GM12878 (cell line): ENCODE measurements at regions not wholly inside any gene's neighbourhood (a gene's known extent, or its start where the extent isn't known, plus 50 kb on each side); places are given as distances from the start of the nearest gene placed in this dataset.

Experiments used
- ATAC-seq: fragments of 200-7000 bp; cut with Tn5 transposase; 3 replicates; pipeline ENCODE4 v1.9.1; 2020; ENCODE audit warnings: mild to moderate bottlenecking, moderate library complexity
- BruUV-seq: library from RNA; stranded (reverse); fragments of 400-500 nt; replicated peaks from 2 replicates; lab custom pipeline; 2021; lab: Mats Ljungman, UMichigan
- CTCF ChIA-PET: fragments of 300-600 bp; sonication (Branson Sonifier 250); formaldehyde crosslinking; extraction: SDS; loops from one replicate; lab custom pipeline; 2021; ENCODE audit warnings: inconsistent platforms; lab: Yijun Ruan, JAX
- POLR2A ChIA-PET: fragments of 350-600 bp; formaldehyde crosslinking; extraction: SDS; loops from one replicate; lab custom pipeline; 2021; ENCODE audit warnings: inconsistent platforms; lab: Charles Lee
- RAD21 ChIA-PET: fragments of 300-600 bp; sonication (Branson Sonifier 250); formaldehyde crosslinking; loops from one replicate; lab custom pipeline; 2023; ENCODE audit warnings: antibody characterized with exemption; ENCODE audit not compliant: unreplicated experiment; lab: Charles Lee
- SMC1A ChIA-PET: fragments of 300-600 bp; sonication (Branson Sonifier 250); formaldehyde crosslinking; loops from one replicate; lab custom pipeline; 2023; ENCODE audit not compliant: unreplicated experiment, uncharacterized antibody; lab: Charles Lee
- DNase-seq: peaks from one replicate; pipeline ENCODE4 v3.0.0-alpha.2; 2011; ENCODE audit warnings: low read depth, low spot score
- FAIRE-seq: peaks from 3 replicates; lab custom pipeline; 2011; peaks lifted over from hg19 to GRCh38; lab: Jason Lieb, UNC
- H2AFZ ChIP-seq: 2 replicates; pipeline ENCODE4 v1.6.0; 2011; ENCODE audit warnings: low read depth, low read length, control low read depth; ENCODE audit not compliant: control insufficient read depth
- H3K27ac ChIP-seq: 2 replicates; pipeline ENCODE4 v1.5.1; 2011; ENCODE audit warnings: control low read depth; ENCODE audit not compliant: control insufficient read depth, insufficient read depth
- H3K27me3 ChIP-seq, 2 experiments: replicated peaks in 1 of 2; 2 replicates each; pipeline versions ENCODE4 v1.6.0 to v1.6.1; 2011; ENCODE audit warnings: low read length in 1 of 2; ENCODE audit not compliant: control insufficient read depth in 2 of 2, insufficient read depth in 2 of 2
- H3K36me3 ChIP-seq, 2 experiments: 2 replicates each; pipeline ENCODE4 v1.5.1; 2011; ENCODE audit warnings: low read length in 1 of 2; ENCODE audit not compliant: control insufficient read depth in 2 of 2, insufficient read depth in 2 of 2
- H3K4me1 ChIP-seq: 2 replicates; pipeline ENCODE4 v1.6.1; 2011; ENCODE audit warnings: mild to moderate bottlenecking, low read length, moderate library complexity, mixed read lengths; ENCODE audit not compliant: control insufficient read depth, insufficient read depth
- H3K4me2 ChIP-seq: 2 replicates; pipeline ENCODE4 v1.6.0; 2011; ENCODE audit warnings: control low read depth; ENCODE audit not compliant: control insufficient read depth, insufficient read depth
- H3K4me3 ChIP-seq: fragments of 200-600 bp; sonication (generic); 2 replicates; pipeline ENCODE4 v1.5.1; 2016
- H3K79me2 ChIP-seq: 2 replicates; pipeline ENCODE4 v1.6.0; 2011; ENCODE audit warnings: low read length; ENCODE audit not compliant: control insufficient read depth, insufficient read depth
- H3K9ac ChIP-seq: 2 replicates; pipeline ENCODE4 v1.8.0; 2011; ENCODE audit warnings: low read length, control low read depth, mixed read lengths; ENCODE audit not compliant: control insufficient read depth, insufficient read depth
- H3K9me3 ChIP-seq: replicated peaks from 3 replicates; pipeline ENCODE4 v1.5.1; 2011; ENCODE audit warnings: mild to moderate bottlenecking, low read length; ENCODE audit not compliant: control insufficient read depth, insufficient read depth
- H4K20me1 ChIP-seq: 2 replicates; pipeline ENCODE4 v1.6.0; 2011; ENCODE audit not compliant: control insufficient read depth, insufficient read depth
- BCL3 ChIP-seq: IDR thresholded peaks from 2 replicates; pipeline ENCODE4 v1.6.1; 2011; ENCODE audit warnings: borderline replicate concordance, low read depth, mild to moderate bottlenecking, moderate library complexity, low read length; ENCODE audit not compliant: insufficient read depth, poor library complexity, severe bottlenecking
- CBFB ChIP-seq: IDR thresholded peaks from 2 replicates; pipeline ENCODE4 v1.6.1; 2016; ENCODE audit warnings: antibody characterized with exemption, low read depth
- EED ChIP-seq: sonication (generic); IDR thresholded peaks from 2 replicates; pipeline ENCODE4 v1.6.1; 2016; ENCODE audit warnings: antibody characterized with exemption, low read depth
- ESRRA ChIP-seq: IDR thresholded peaks from 2 replicates; pipeline ENCODE4 v1.6.1; 2012; ENCODE audit warnings: mild to moderate bottlenecking, low read length, improper control_type of control experiment
- FOS ChIP-seq: IDR thresholded peaks from 3 replicates; pipeline ENCODE4 v1.6.1; 2011; ENCODE audit warnings: borderline replicate concordance; ENCODE audit not compliant: insufficient read length; ENCODE audit errors: extremely low read depth
- FOXK2 ChIP-seq: fragments of 450-650 bp; IDR thresholded peaks from 2 replicates; pipeline ENCODE4 v1.6.1; 2017; ENCODE audit warnings: mild to moderate bottlenecking, moderate library complexity
- IKZF1 ChIP-seq: fragments of 450-650 bp; conservative IDR thresholded peaks from 2 replicates; pipeline ENCODE4 v1.6.1; 2017; ENCODE audit warnings: antibody characterized with exemption, mild to moderate bottlenecking
- JUND ChIP-seq: IDR thresholded peaks from 2 replicates; pipeline ENCODE4 v1.6.1; 2012; ENCODE audit warnings: low read depth, mild to moderate bottlenecking, low read length, improper control_type of control experiment, moderate library complexity
- MTA3 ChIP-seq: IDR thresholded peaks from 2 replicates; pipeline ENCODE4 v1.6.1; 2012; ENCODE audit warnings: low read length, inconsistent platforms, borderline replicate concordance
- NR2C2 ChIP-seq: IDR thresholded peaks from 2 replicates; pipeline ENCODE4 v1.6.1; 2011; ENCODE audit warnings: borderline replicate concordance, low read depth; ENCODE audit not compliant: control insufficient read depth, insufficient read length
- PML ChIP-seq: IDR thresholded peaks from 2 replicates; pipeline ENCODE4 v1.6.1; 2012; ENCODE audit warnings: low read length, inconsistent platforms
- POLR2A ChIP-seq: IDR thresholded peaks from 2 replicates; pipeline ENCODE4 v1.6.1; 2011; ENCODE audit warnings: low read depth, mild to moderate bottlenecking, low read length
- PRDM15 ChIP-seq: fragments of 450-650 bp; formaldehyde crosslinking; IDR thresholded peaks from 2 replicates; pipeline ENCODE4 v1.4.0; 2020; ENCODE audit warnings: mild to moderate bottlenecking, moderate library complexity
- RBBP5 ChIP-seq: fragments of 200-600 bp; sonication (generic); conservative IDR thresholded peaks from 2 replicates; pipeline ENCODE4 v1.6.1; 2016
- SUPT20H ChIP-seq: IDR thresholded peaks from 2 replicates; pipeline ENCODE4 v1.6.1; 2011; ENCODE audit warnings: low read depth, mild to moderate bottlenecking, low read length, moderate library complexity, borderline replicate concordance; ENCODE audit not compliant: control insufficient read depth
- TBL1XR1 ChIP-seq: IDR thresholded peaks from 2 replicates; pipeline ENCODE4 v1.6.1; 2012; ENCODE audit warnings: low read depth, low read length, improper control_type of control experiment
- YBX1 ChIP-seq: fragments of 450-650 bp; IDR thresholded peaks from 2 replicates; pipeline ENCODE4 v1.6.1; 2016; ENCODE audit warnings: antibody characterized with exemption
- WGBS: methylation state at CpG from one replicate; pipeline ENCODE4 v1.1.6; 2016; ENCODE audit warnings: low lambda C conversion rate; ENCODE audit not compliant: insufficient replicate concordance, insufficient coverage; ENCODE audit errors: missing lambda C conversion rate; 5-methylcytosine and 5-hydroxymethylcytosine counted together
- in situ Hi-C: fragments of 300-500 bp; cut with MboI; formaldehyde crosslinking; loops from 9 replicates; pipeline ENCODE4 v1.14.3; 2018; ENCODE audit warnings: mixed read lengths
- intact Hi-C: fragments of 100-400 bp; cut with micrococcal nuclease; formaldehyde crosslinking; loops from one replicate; pipeline ENCODE4 v1.14.2; 2022; ENCODE audit not compliant: unreplicated experiment

- no peak overlapping the region for H3K9ac ChIP-seq
- no peak overlapping the region for H2AFZ ChIP-seq
- CTCF ChIA-PET = no interaction called here
- H3K4me3 ChIP-seq = no peak overlapping the region
- TF ChIP-seq CBFB (no peak), TBL1XR1 (no peak), NR2C2 (no peak)
- no peaks in the 10 kb centered on the region for H3K27me3 ChIP-seq
- ATAC-seq (no peak), DNase-seq (no peak), FAIRE-seq (no peak)
- H3K9me3 ChIP-seq = no peaks in the 10 kb centered on the region
- SMC1A ChIA-PET = no interaction called here
- no peaks in the 10 kb centered on the region for H3K79me2 ChIP-seq
- no peaks in the 10 kb centered on the region for H4K20me1 ChIP-seq
- no peak overlapping the region for H3K27ac ChIP-seq
- no peak overlapping the region for H3K4me2 ChIP-seq
- WGBS = 51% methylated on average over 4 of the region's 4 CpGs
- no TSS peak for BruUV-seq
- RAD21 ChIA-PET = no interaction called here
- POLR2A ChIA-PET = no interaction called here
- in situ Hi-C loops (no loop called here), intact Hi-C loops (no loop called here)
- no peaks in the 10 kb centered on the region for H3K4me1 ChIP-seq
- no peaks in the 10 kb centered on the region for H3K36me3 ChIP-seq
These were observed 717.8 kb downstream of the EPM2A start for GRCh38 chr6:145017516-145017915.

GRCh38 chr6:145018027-145018426 is 717.3 kb downstream of the EPM2A start:
- no TSS peak for BruUV-seq
- H3K4me3 ChIP-seq = no peak overlapping the region
- no peaks in the 10 kb centered on the region for H4K20me1 ChIP-seq
- 63% methylated on average over 3 of the region's 3 CpGs for WGBS
- H3K9ac ChIP-seq = no peak overlapping the region
- no peak overlapping the region for H2AFZ ChIP-seq
- no peak overlapping the region for H3K27ac ChIP-seq
- H3K79me2 ChIP-seq = no peaks in the 10 kb centered on the region
- POLR2A ChIA-PET = no interaction called here
- no peak for TF ChIP-seq RBBP5
- no peak for TF ChIP-seq FOXK2
- TF ChIP-seq MTA3 = no peak
- no peak for TF ChIP-seq POLR2A
- no peak for TF ChIP-seq SUPT20H
- no peak for TF ChIP-seq FOS
- TF ChIP-seq JUND = no peak
- no peak for TF ChIP-seq IKZF1
- TF ChIP-seq YBX1 = no peak
- TF ChIP-seq PML = no peak
- TF ChIP-seq PRDM15 (CRISPR knock-in tag) = no peak
- no peak for TF ChIP-seq EED
- TF ChIP-seq BCL3 = no peak
- no peak for TF ChIP-seq ESRRA
- no peaks in the 10 kb centered on the region for H3K9me3 ChIP-seq
- CTCF ChIA-PET = no interaction called here
- DNase-seq (no peak), FAIRE-seq (no peak), ATAC-seq (no peak)
- H3K27me3 ChIP-seq = no peaks in the 10 kb centered on the region
- intact Hi-C loops (no loop called here), in situ Hi-C loops (no loop called here)
- SMC1A ChIA-PET = no interaction called here
- RAD21 ChIA-PET = no interaction called here
- H3K4me1 ChIP-seq = no peaks in the 10 kb centered on the region
- no peak overlapping the region for H3K4me2 ChIP-seq
- H3K36me3 ChIP-seq = no peaks in the 10 kb centered on the region
